OCI-LY7 (cell line): ENCODE measurements at regions not wholly inside any gene's neighbourhood (a gene's known extent, or its start where the extent isn't known, plus 50 kb on each side); places are given as distances from the start of the nearest gene placed in this dataset.

ENCODE experiments used
- BruUV-seq: library from RNA; stranded (reverse); fragments of 400-500 nt; replicated peaks from 2 replicates; lab custom pipeline; 2021; lab: Mats Ljungman, UMichigan
- CTCF ChIA-PET: fragments of 300-600 bp; sonication (Branson Sonifier 250); formaldehyde crosslinking; loops from one replicate; lab custom pipeline; 2022; ENCODE audit warnings: antibody characterized with exemption; ENCODE audit not compliant: unreplicated experiment; lab: Charles Lee
- POLR2A ChIA-PET: fragments of 300-600 bp; sonication (Branson Sonifier 250); formaldehyde crosslinking; loops from one replicate; lab custom pipeline; 2022; ENCODE audit warnings: antibody characterized with exemption; lab: Charles Lee
- DNase-seq: peaks from one replicate; pipeline ENCODE4 v3.0.0-alpha.2; 2015; ENCODE audit warnings: low spot score
- H2AFZ ChIP-seq: fragments of 200-600 bp; sonication (generic), shearing (Covaris generic); 2 replicates; pipeline ENCODE4 v1.6.1; 2014; ENCODE audit warnings: mild to moderate bottlenecking, antibody characterized with exemption, low read length, moderate library complexity
- H3K27ac ChIP-seq: fragments of 200-600 bp; sonication (generic); 2 replicates; pipeline ENCODE4 v1.5.1; 2014; ENCODE audit warnings: mixed run types, low read depth, mild to moderate bottlenecking, moderate library complexity, low read length, inconsistent platforms; ENCODE audit not compliant: poor library complexity, severe bottlenecking
- H3K36me3 ChIP-seq: fragments of 200-600 bp; sonication (generic); 2 replicates; pipeline ENCODE4 v1.6.1; 2014; ENCODE audit warnings: mild to moderate bottlenecking, antibody characterized with exemption, low read length, moderate library complexity, mixed read lengths; ENCODE audit not compliant: insufficient read depth
- H3K4me1 ChIP-seq: fragments of 200-600 bp; sonication (generic); 2 replicates; pipeline ENCODE4 v1.5.1; 2014; ENCODE audit warnings: mild to moderate bottlenecking, low read length; ENCODE audit not compliant: insufficient read depth, poor library complexity, severe bottlenecking
- H3K4me2 ChIP-seq: fragments of 200-600 bp; sonication (generic); 2 replicates; pipeline ENCODE4 v1.6.1; 2014; ENCODE audit warnings: mild to moderate bottlenecking, low read length
- H3K4me3 ChIP-seq: fragments of 200-600 bp; sonication (generic); 2 replicates; pipeline ENCODE4 v1.5.1; 2014; ENCODE audit warnings: mild to moderate bottlenecking, low read depth, low read length; ENCODE audit not compliant: poor library complexity, severe bottlenecking
- H3K79me2 ChIP-seq: fragments of 200-600 bp; sonication (generic); 2 replicates; pipeline ENCODE4 v1.6.1; 2016; ENCODE audit warnings: low read depth, mild to moderate bottlenecking, low read length, moderate library complexity, mixed read lengths; ENCODE audit not compliant: insufficient read depth
- H3K9me2 ChIP-seq: fragments of 200-600 bp; sonication (generic); 2 replicates; pipeline ENCODE4 v1.6.1; 2016; ENCODE audit warnings: mild to moderate bottlenecking, low read length, mixed read lengths; ENCODE audit not compliant: insufficient read depth
- H3K9me3 ChIP-seq: fragments of 200-600 bp; sonication (generic); 2 replicates; pipeline ENCODE4 v1.6.1; 2014; ENCODE audit warnings: mild to moderate bottlenecking, mixed run types, low read length, mixed read lengths
- H4K20me1 ChIP-seq: fragments of 200-600 bp; sonication (generic); 2 replicates; pipeline ENCODE4 v1.6.1; 2014; ENCODE audit warnings: mild to moderate bottlenecking, antibody characterized with exemption, low read length, moderate library complexity, mixed read lengths; ENCODE audit not compliant: insufficient read depth
- CTCF ChIP-seq: fragments of 200-600 bp; sonication (generic); conservative IDR thresholded peaks from 2 replicates; pipeline ENCODE4 v1.5.1; 2014; ENCODE audit warnings: mild to moderate bottlenecking, antibody characterized with exemption, low read length, moderate library complexity, mixed read lengths
- EZH2phosphoT487 ChIP-seq: fragments of 200-600 bp; sonication (generic); IDR thresholded peaks from 2 replicates; pipeline ENCODE4 v1.6.1; 2018; ENCODE audit warnings: low read depth, borderline replicate concordance, mild to moderate bottlenecking, mixed run types, antibody characterized with exemption, low read length, moderate library complexity, mixed read lengths
- intact Hi-C: fragments of 100-400 bp; cut with micrococcal nuclease; formaldehyde crosslinking; loops from one replicate; pipeline ENCODE4 v1.10.0; 2022; ENCODE audit not compliant: unreplicated experiment

GRCh38 chr16:9545522-9546437 is 454.3 kb downstream of the HAPSTR1 start:
- Histone ChIP-seq H3K9me3 (no peaks in the 10 kb centered on the region), H3K4me1 (no peaks in the 10 kb centered on the region), H4K20me1 (no peaks in the 10 kb centered on the region), H3K79me2 (no peaks in the 10 kb centered on the region), H2AFZ (no peak overlapping the region), H3K36me3 (no peaks in the 10 kb centered on the region), H3K4me2 (no peak overlapping the region), H3K9me2 (no peaks in the 10 kb centered on the region), H3K4me3 (no peak overlapping the region), H3K27ac (no peak overlapping the region)
- TF ChIP-seq CTCF = no peak
- no peak for TF ChIP-seq EZH2phosphoT487
- POLR2A ChIA-PET = no interaction called here
- CTCF ChIA-PET = no interaction called here
- BruUV-seq = no TSS peak
- DNase-seq = no peak
- intact Hi-C loops = no loop called here

- ChIA-PET POLR2A (no interaction called here), CTCF (no interaction called here)
- H3K4me3 ChIP-seq = no peak overlapping the region
- no peaks in the 10 kb centered on the region for H3K36me3 ChIP-seq
- H3K4me2 ChIP-seq = no peak overlapping the region
- intact Hi-C loops = no loop called here
- TF ChIP-seq EZH2phosphoT487 (no peak), CTCF (no peak)
- H3K9me3 ChIP-seq = no peaks in the 10 kb centered on the region
- DNase-seq = no peak
- no peak overlapping the region for H2AFZ ChIP-seq
- no peaks in the 10 kb centered on the region for H4K20me1 ChIP-seq
- no TSS peak for BruUV-seq
- H3K27ac ChIP-seq = no peak overlapping the region
- H3K79me2 ChIP-seq = no peaks in the 10 kb centered on the region
- H3K9me2 ChIP-seq = no peaks in the 10 kb centered on the region
- no peaks in the 10 kb centered on the region for H3K4me1 ChIP-seq
These were observed 455.0 kb downstream of the HAPSTR1 start for GRCh38 chr16:9546438-9546786.

- CTCF ChIA-PET = no interaction called here
- no TSS peak for BruUV-seq
- Histone ChIP-seq H3K9me2 (no peaks in the 10 kb centered on the region), H3K9me3 (no peaks in the 10 kb centered on the region), H3K36me3 (no peaks in the 10 kb centered on the region), H3K4me2 (no peak overlapping the region), H3K27ac (no peak overlapping the region), H3K4me1 (no peaks in the 10 kb centered on the region), H3K4me3 (no peak overlapping the region), H2AFZ (no peak overlapping the region), H4K20me1 (no peaks in the 10 kb centered on the region), H3K79me2 (no peaks in the 10 kb centered on the region)
- no peak for DNase-seq
- intact Hi-C loops = no loop called here
- TF ChIP-seq EZH2phosphoT487 (no peak), CTCF (no peak)
- POLR2A ChIA-PET = no interaction called here
These were observed 458.0 kb downstream of the HAPSTR1 start for GRCh38 chr16:9549487-9549886.
